ENCODE measurements at regions not wholly inside any gene's neighbourhood (a gene's known extent, or its start where the extent isn't known, plus 50 kb on each side); places are given as distances from the start of the nearest gene placed in this dataset.

- no peak for TF ChIP-seq CTCF (IDR thresholded peaks at IDR 0.05; ENCODE audit: poor library complexity)
- no peak for TF ChIP-seq EZH2phosphoT487 (IDR thresholded peaks at IDR 0.05; ENCODE audit: low read depth, severe bottlenecking, unreplicated experiment)
Observed at GRCh38 chr9:16139774-16140173, 586.9 kb downstream of the CCDC171 start.
